HepG2 (cell line): ENCODE measurements at regions not wholly inside any gene's neighbourhood (a gene's known extent, or its start where the extent isn't known, plus 50 kb on each side); places are given as distances from the start of the nearest gene placed in this dataset.

Experiments used
- ATAC-seq: fragments of 200-7000 bp; cut with Tn5 transposase; 3 replicates; pipeline ENCODE4 v1.9.1; 2020; ENCODE audit warnings: mild to moderate bottlenecking, moderate library complexity
- BruUV-seq: library from RNA; stranded (reverse); fragments of 400-500 nt; replicated peaks from 2 replicates; lab custom pipeline; 2021; lab: Mats Ljungman, UMichigan
- CTCF ChIA-PET: fragments of 300-600 bp; formaldehyde crosslinking; extraction: SDS; loops from one replicate; lab custom pipeline; 2021; ENCODE audit warnings: low total read pairs, inconsistent platforms, low intra/inter-chr PET ratio; lab: Yijun Ruan, JAX
- POLR2A ChIA-PET: fragments of 350-600 bp; sonication (Branson Sonifier 250); formaldehyde crosslinking; loops from one replicate; lab custom pipeline; 2020; ENCODE audit warnings: antibody characterized with exemption, inconsistent platforms; lab: Yijun Ruan, JAX
- DNase-seq: peaks from one replicate; pipeline ENCODE4 v3.0.0-alpha.2; 2015; ENCODE audit warnings: low spot score
- FAIRE-seq: peaks from 3 replicates; lab custom pipeline; 2011; peaks lifted over from hg19 to GRCh38; lab: Jason Lieb, UNC
- H2AFZ ChIP-seq: one replicate; pipeline ENCODE4 v1.6.1; 2011; ENCODE audit warnings: low read length, inconsistent platforms
- H3K27ac ChIP-seq: fragments of 300-600 bp; 3 replicates; pipeline ENCODE4 v1.8.0; 2011; ENCODE audit warnings: mixed run types, mild to moderate bottlenecking, mixed read lengths, low read length, inconsistent platforms; ENCODE audit not compliant: insufficient read depth; ENCODE audit errors: extremely low read length
- H3K27me3 ChIP-seq, 2 experiments: fragments of 200-600 bp in 1 of 2; 2 replicates in 1 of 2; 3 replicates in 1 of 2; pipeline versions ENCODE4 v1.6.0 to v1.8.0; 2011; ENCODE audit warnings: low read length in 2 of 2, mild to moderate bottlenecking in 2 of 2, moderate library complexity in 2 of 2, inconsistent platforms in 1 of 2; ENCODE audit not compliant: insufficient read depth in 2 of 2, control insufficient read depth in 1 of 2
- H3K36me3 ChIP-seq, 2 experiments: fragments of 200-600 bp in 1 of 2; replicated peaks in 1 of 2; 2 replicates in 1 of 2; 3 replicates in 1 of 2; pipeline versions ENCODE4 v1.5.1 to v1.8.0; 2011; ENCODE audit warnings: low read length in 2 of 2, inconsistent platforms in 1 of 2; ENCODE audit not compliant: insufficient read depth in 2 of 2, control insufficient read depth in 1 of 2
- H3K4me1 ChIP-seq: 2 replicates; pipeline ENCODE4 v1.5.1; 2012; ENCODE audit warnings: low read length, inconsistent platforms; ENCODE audit not compliant: insufficient read depth
- H3K4me2 ChIP-seq: 2 replicates; pipeline ENCODE4 v1.6.0; 2011; ENCODE audit warnings: low read depth, low read length, inconsistent platforms
- H3K4me3 ChIP-seq, 3 experiments: fragments of 200-600 bp in 1 of 3; sonication (generic), shearing (Covaris generic) in 1 of 3; replicated peaks in 1 of 3; 2 replicates each; pipeline ENCODE4 v1.5.1; 2011 to 2016; ENCODE audit warnings: low read length in 3 of 3, inconsistent platforms in 2 of 3, low read depth in 2 of 3, mild to moderate bottlenecking in 2 of 3, control low read depth in 1 of 3, mixed read lengths in 1 of 3; ENCODE audit not compliant: insufficient read depth in 1 of 3
- H3K79me2 ChIP-seq: one replicate; pipeline ENCODE4 v1.6.1; 2011; ENCODE audit warnings: low read length, inconsistent platforms; ENCODE audit not compliant: insufficient read depth
- H3K9ac ChIP-seq: 2 replicates; pipeline ENCODE4 v1.6.0; 2011; ENCODE audit warnings: mild to moderate bottlenecking, low read depth, low read length, inconsistent platforms; ENCODE audit not compliant: insufficient read depth
- H3K9me3 ChIP-seq: 2 replicates; pipeline ENCODE4 v1.5.1; 2012; ENCODE audit warnings: mild to moderate bottlenecking, low read length
- H4K20me1 ChIP-seq: 2 replicates; pipeline ENCODE4 v1.6.0; 2011; ENCODE audit warnings: inconsistent platforms, mild to moderate bottlenecking, low read length, moderate library complexity; ENCODE audit not compliant: insufficient read depth
- AGO2 ChIP-seq: fragments of 200-400 bp; formaldehyde crosslinking; optimal IDR thresholded peaks from 2 replicates; pipeline ENCODE3; 2017; ENCODE audit warnings: mild to moderate bottlenecking, low read depth, low read length, moderate library complexity
- BORCS8-MEF2B ChIP-seq: sonication (generic); formaldehyde crosslinking; IDR thresholded peaks from 2 replicates; pipeline ENCODE4 v1.8.0; 2022; ENCODE audit warnings: mild to moderate bottlenecking, missing genetic modification reagents
- KLF15 ChIP-seq: sonication (generic); formaldehyde crosslinking; IDR thresholded peaks from 2 replicates; pipeline ENCODE4 v1.8.1; 2023; ENCODE audit warnings: borderline replicate concordance, mild to moderate bottlenecking, inconsistent platforms, missing genetic modification reagents, mixed read lengths
- MAFK ChIP-seq, 2 experiments: IDR thresholded peaks in 1 of 2; conservative IDR thresholded peaks in 1 of 2; 2 replicates each; pipeline ENCODE4 v1.6.1; 2011; ENCODE audit warnings: improper control_type of control experiment in 2 of 2, low read length in 2 of 2
- NFKB2 ChIP-seq: sonication (generic); formaldehyde crosslinking; IDR thresholded peaks from 2 replicates; pipeline ENCODE4 v1.4.0; 2020; ENCODE audit warnings: missing genetic modification reagents, borderline replicate concordance
- SMARCC2 ChIP-seq: fragments of 450-650 bp; IDR thresholded peaks from 2 replicates; pipeline ENCODE4 v1.6.1; 2017; ENCODE audit warnings: antibody characterized with exemption, mild to moderate bottlenecking
- ZFP90 ChIP-seq: sonication (generic); formaldehyde crosslinking; IDR thresholded peaks from 2 replicates; pipeline ENCODE4 v1.8.0; 2022; ENCODE audit warnings: missing genetic modification reagents, mild to moderate bottlenecking, inconsistent platforms, borderline replicate concordance
- ZNF263 ChIP-seq: sonication (generic); formaldehyde crosslinking; IDR thresholded peaks from 2 replicates; pipeline ENCODE4 v1.4.0; 2020; ENCODE audit warnings: missing genetic modification reagents
- ZNF382 ChIP-seq: sonication (generic); formaldehyde crosslinking; IDR thresholded peaks from 2 replicates; pipeline ENCODE4 v1.5.0; 2020; ENCODE audit warnings: missing genetic modification reagents, mild to moderate bottlenecking, borderline replicate concordance
- ZNF446 ChIP-seq: sonication (generic); formaldehyde crosslinking; IDR thresholded peaks from 2 replicates; pipeline ENCODE4 v1.5.0; 2020; ENCODE audit warnings: mild to moderate bottlenecking, missing genetic modification reagents
- ZNF564 ChIP-seq: sonication (generic); formaldehyde crosslinking; IDR thresholded peaks from 2 replicates; pipeline ENCODE4 v1.8.1; 2023; ENCODE audit warnings: mild to moderate bottlenecking, missing genetic modification reagents
- ZNF766 ChIP-seq: sonication (generic); formaldehyde crosslinking; IDR thresholded peaks from 2 replicates; pipeline ENCODE4 v1.5.0; 2020; ENCODE audit warnings: missing genetic modification reagents, borderline replicate concordance
- ZSCAN22 ChIP-seq: sonication (generic); formaldehyde crosslinking; IDR thresholded peaks from 2 replicates; pipeline ENCODE4 v1.4.0; 2020; ENCODE audit warnings: mild to moderate bottlenecking, missing genetic modification reagents
- WGBS: methylation state at CpG from one replicate; pipeline ENCODE4 v1.1.6; 2017; ENCODE audit warnings: low lambda C conversion rate; 5-methylcytosine and 5-hydroxymethylcytosine counted together
- in situ Hi-C: cut with HindIII; loops from 2 replicates; pipeline ENCODE4 v1.10.0; 2017; ENCODE audit warnings: low pct_unique_long_range_greater_than_20kb; ENCODE audit not compliant: extremely low pct_ligation_motif_present
- intact Hi-C: fragments of 100-400 bp; cut with micrococcal nuclease; formaldehyde crosslinking; loops from one replicate; pipeline ENCODE4 v1.10.0; 2022; ENCODE audit not compliant: unreplicated experiment
- TF ChIP-seq, protein P1 (sequence below): sonication (generic); formaldehyde crosslinking; IDR thresholded peaks from 2 replicates; pipeline ENCODE4 v1.8.1; 2023; ENCODE audit warnings: mild to moderate bottlenecking, inconsistent platforms, moderate library complexity, missing genetic modification reagents, borderline replicate concordance
- TF ChIP-seq, protein P2 (sequence below): sonication (generic); formaldehyde crosslinking; IDR thresholded peaks from 2 replicates; pipeline ENCODE4 v1.4.0; 2020; ENCODE audit warnings: missing genetic modification reagents

DNA sequence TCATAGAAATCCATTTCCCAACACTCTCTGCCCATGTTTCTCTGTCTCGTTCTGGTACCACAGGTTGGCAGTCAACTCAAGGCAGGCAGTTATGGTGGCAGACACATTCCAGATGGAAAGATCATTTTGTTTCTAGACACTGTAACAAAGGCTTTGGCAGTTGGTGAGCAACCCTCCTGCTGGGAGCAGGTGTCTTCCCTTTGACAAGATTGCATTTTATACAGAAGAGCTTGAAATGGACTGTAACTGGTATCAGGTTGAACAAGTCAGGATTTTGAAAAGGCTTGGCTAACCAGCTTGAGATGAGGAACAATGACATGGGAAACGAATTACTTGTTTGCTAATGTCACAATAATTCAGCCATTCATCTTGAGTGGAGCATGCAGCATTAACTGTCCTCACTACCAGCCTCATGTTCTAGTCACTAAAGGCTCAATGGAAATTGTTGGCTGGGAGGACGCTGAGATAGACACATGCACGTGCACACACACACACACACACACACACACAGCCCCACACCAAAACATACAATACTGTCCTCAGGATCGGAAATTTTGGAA, 170.0 kb downstream of the SEMA6D start:
- no peak for FAIRE-seq
- no peak for DNase-seq
- H3K36me3 ChIP-seq, result no peaks in the 10 kb centered on the region
- H3K9me3 ChIP-seq, result peaks cover 87% of the 10 kb centered on the region
- ChIA-PET CTCF (no interaction called here), POLR2A (no interaction called here)
- BruUV-seq, result no TSS peak
- in situ Hi-C loops (no loop called here), intact Hi-C loops (no loop called here)
- no peak overlapping the region for H3K4me3 ChIP-seq
- no peak overlapping the region for H2AFZ ChIP-seq
- no peaks in the 10 kb centered on the region for H3K79me2 ChIP-seq
- no peak overlapping the region for H3K27ac ChIP-seq
- no peak overlapping the region for H3K9ac ChIP-seq
- H3K27me3 ChIP-seq, result no peaks in the 10 kb centered on the region
- H3K4me2 ChIP-seq, result no peak overlapping the region
- 0% methylated on average over 4 of the region's 5 CpGs for WGBS
- no peaks in the 10 kb centered on the region for H4K20me1 ChIP-seq
- H3K4me1 ChIP-seq, result no peaks in the 10 kb centered on the region
- ATAC-seq, result no peak
- no peak for TF ChIP-seq AGO2
- no peak for TF ChIP-seq MAFK (conservative IDR thresholded peaks at IDR 0.05 in 1 of 2, IDR thresholded peaks at IDR 0.05 in 1 of 2; ENCODE audit: low read length in 2 of 2)
- TF ChIP-seq, protein P1, sequence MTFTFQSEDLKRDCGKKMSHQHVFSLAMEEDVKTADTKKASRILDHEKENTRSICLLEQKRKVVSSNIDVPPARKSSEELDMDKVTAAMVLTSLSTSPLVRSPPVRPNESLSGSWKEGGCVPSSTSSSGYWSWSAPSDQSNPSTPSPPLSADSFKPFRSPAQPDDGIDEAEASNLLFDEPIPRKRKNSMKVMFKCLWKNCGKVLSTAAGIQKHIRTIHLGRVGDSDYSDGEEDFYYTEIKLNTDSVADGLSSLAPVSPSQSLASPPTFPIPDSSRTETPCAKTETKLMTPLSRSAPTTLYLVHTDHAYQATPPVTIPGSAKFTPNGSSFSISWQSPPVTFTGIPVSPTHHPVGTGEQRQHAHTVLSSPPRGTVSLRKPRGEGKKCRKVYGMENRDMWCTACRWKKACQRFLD (CRISPR knock-in tag), result no peak

DNA sequence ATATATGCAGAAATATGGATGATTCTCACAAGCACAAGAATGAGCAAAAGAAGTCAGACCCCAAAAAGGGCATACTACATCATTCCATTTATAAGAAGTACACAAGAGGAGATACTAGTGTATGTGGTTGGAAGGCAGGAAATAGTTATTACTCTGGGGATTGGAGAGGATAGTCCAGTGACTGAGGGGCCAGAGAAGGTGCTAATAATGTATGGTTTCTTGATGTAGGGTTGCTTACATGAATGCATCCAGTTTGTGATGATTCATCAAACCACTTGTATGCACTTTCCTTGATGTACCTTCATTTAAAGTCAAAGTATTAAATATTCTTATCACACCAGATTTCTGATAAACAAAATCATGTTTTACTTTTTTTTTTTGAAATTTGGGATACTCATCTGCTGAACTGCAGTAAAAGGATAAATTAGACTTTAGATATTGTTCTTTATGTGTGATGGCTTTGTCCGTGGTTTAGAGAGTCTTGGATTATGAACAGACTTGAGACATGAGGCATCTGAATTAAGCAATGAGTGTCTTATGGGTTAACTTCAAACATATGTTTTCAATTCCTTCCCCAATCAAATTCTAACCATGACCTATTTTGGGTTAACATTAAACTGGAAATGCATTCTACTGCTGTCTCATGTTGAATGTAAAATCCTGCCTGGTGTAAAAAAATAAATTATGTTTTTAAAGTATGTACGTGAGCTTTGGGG, 171.2 kb downstream of the SEMA6D start:
- WGBS, result 22% methylated on average over 2 of the region's 2 CpGs

More for the DNA sequence above, 171.2 kb downstream of the SEMA6D start:
- FAIRE-seq (no peak), ATAC-seq (no peak)
- POLR2A ChIA-PET, result no interaction called here
- intact Hi-C loops, result no loop called here
- no peak overlapping the region for H3K27ac ChIP-seq
- TF ChIP-seq SMARCC2 (no peak), ZNF766 (CRISPR knock-in tag) (no peak), ZFP90 (CRISPR knock-in tag) (no peak), NFKB2 (CRISPR knock-in tag) (no peak), ZNF382 (CRISPR knock-in tag) (no peak), ZNF263 (no peak), ZNF446 (CRISPR knock-in tag) (no peak), BORCS8-MEF2B (CRISPR knock-in tag) (no peak), ZSCAN22 (CRISPR knock-in tag) (no peak), KLF15 (CRISPR knock-in tag) (no peak), ZNF564 (CRISPR knock-in tag) (no peak)
- TF ChIP-seq, protein P2, sequence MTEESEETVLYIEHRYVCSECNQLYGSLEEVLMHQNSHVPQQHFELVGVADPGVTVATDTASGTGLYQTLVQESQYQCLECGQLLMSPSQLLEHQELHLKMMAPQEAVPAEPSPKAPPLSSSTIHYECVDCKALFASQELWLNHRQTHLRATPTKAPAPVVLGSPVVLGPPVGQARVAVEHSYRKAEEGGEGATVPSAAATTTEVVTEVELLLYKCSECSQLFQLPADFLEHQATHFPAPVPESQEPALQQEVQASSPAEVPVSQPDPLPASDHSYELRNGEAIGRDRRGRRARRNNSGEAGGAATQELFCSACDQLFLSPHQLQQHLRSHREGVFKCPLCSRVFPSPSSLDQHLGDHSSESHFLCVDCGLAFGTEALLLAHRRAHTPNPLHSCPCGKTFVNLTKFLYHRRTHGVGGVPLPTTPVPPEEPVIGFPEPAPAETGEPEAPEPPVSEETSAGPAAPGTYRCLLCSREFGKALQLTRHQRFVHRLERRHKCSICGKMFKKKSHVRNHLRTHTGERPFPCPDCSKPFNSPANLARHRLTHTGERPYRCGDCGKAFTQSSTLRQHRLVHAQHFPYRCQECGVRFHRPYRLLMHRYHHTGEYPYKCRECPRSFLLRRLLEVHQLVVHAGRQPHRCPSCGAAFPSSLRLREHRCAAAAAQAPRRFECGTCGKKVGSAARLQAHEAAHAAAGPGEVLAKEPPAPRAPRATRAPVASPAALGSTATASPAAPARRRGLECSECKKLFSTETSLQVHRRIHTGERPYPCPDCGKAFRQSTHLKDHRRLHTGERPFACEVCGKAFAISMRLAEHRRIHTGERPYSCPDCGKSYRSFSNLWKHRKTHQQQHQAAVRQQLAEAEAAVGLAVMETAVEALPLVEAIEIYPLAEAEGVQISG (CRISPR knock-in tag), result no peak
- TF ChIP-seq, all 625 proteins: peak for 0
- DNase-seq, result no peak
- BruUV-seq, result no TSS peak
- H4K20me1 ChIP-seq, result no peaks in the 10 kb centered on the region
- H2AFZ ChIP-seq, result no peak overlapping the region
- H3K36me3 ChIP-seq, result no peaks in the 10 kb centered on the region
- no peaks in the 10 kb centered on the region for H3K79me2 ChIP-seq
- no peak overlapping the region for H3K9ac ChIP-seq
- H3K4me3 ChIP-seq, result no peak overlapping the region
- in situ Hi-C loops, result no loop called here
- no peak overlapping the region for H3K4me2 ChIP-seq
- H3K4me1 ChIP-seq, result no peaks in the 10 kb centered on the region
- CTCF ChIA-PET, result no interaction called here
- peaks cover 75% of the 10 kb centered on the region for H3K9me3 ChIP-seq
- H3K27me3 ChIP-seq, result no peaks in the 10 kb centered on the region
